ENCODE measurements at regions not wholly inside any gene's neighbourhood (a gene's known extent, or its start where the extent isn't known, plus 50 kb on each side); places are given as distances from the start of the nearest gene placed in this dataset.

GRCh38 chr6:33936886-33937285, 133.1 kb upstream of the MLN start:
- no peak for DNase-seq (ENCODE audit: low read depth in 2 of 2)
- no peak overlapping the region for H3K4me2 ChIP-seq (ENCODE audit: extremely low read depth, insufficient read depth, low read length)
- no peaks in the 10 kb centered on the region for H3K79me2 ChIP-seq (ENCODE audit: control insufficient read depth, insufficient read depth, low read length)
- H2AFZ ChIP-seq (ENCODE audit: low read length): no peak overlapping the region
- H4K20me1 ChIP-seq (ENCODE audit: control insufficient read depth, extremely low read depth, insufficient read depth, low read length): no peaks in the 10 kb centered on the region
- no peak for TF ChIP-seq EZH2 (IDR thresholded peaks at IDR 0.05; ENCODE audit: low read length, missing control alignments)
- TF ChIP-seq CTCF (conservative IDR thresholded peaks at IDR 0.05 in 1 of 2, IDR thresholded peaks at IDR 0.05 in 1 of 2; ENCODE audit: low read depth in 1 of 2, low read length in 2 of 2): no peak
- no peak overlapping the region for H3K4me3 ChIP-seq (replicated peaks in 1 of 4; ENCODE audit: control extremely low read depth in 1 of 4, insufficient read depth in 1 of 4, low read depth in 3 of 4, low read length in 4 of 4)
- H3K27me3 ChIP-seq (ENCODE audit: control insufficient read depth, insufficient read depth, low read length): peaks cover 28% of the 10 kb centered on the region
- H3K4me1 ChIP-seq (ENCODE audit: control insufficient read depth, extremely low read depth, insufficient read depth, low read length): no peaks in the 10 kb centered on the region
- no peaks in the 10 kb centered on the region for H3K36me3 ChIP-seq (ENCODE audit: control insufficient read depth, insufficient read depth, low read length)
- H3K9ac ChIP-seq (ENCODE audit: insufficient read depth, low read length): no peak overlapping the region
- no peak overlapping the region for H3K27ac ChIP-seq (ENCODE audit: insufficient read depth, low read length)
- no peaks in the 10 kb centered on the region for H3K9me3 ChIP-seq (ENCODE audit: control insufficient read depth, insufficient read depth, low read depth, low read length)

- no peaks in the 10 kb centered on the region for H3K4me1 ChIP-seq (ENCODE audit: control insufficient read depth, extremely low read depth, insufficient read depth, low read length)
- H3K4me3 ChIP-seq (replicated peaks in 1 of 4; ENCODE audit: control extremely low read depth in 1 of 4, insufficient read depth in 1 of 4, low read depth in 3 of 4, low read length in 4 of 4): no peak overlapping the region
- no peak overlapping the region for H2AFZ ChIP-seq (ENCODE audit: low read length)
- no peak for DNase-seq (ENCODE audit: low read depth in 2 of 2)
- TF ChIP-seq EZH2 (IDR thresholded peaks at IDR 0.05; ENCODE audit: low read length, missing control alignments): no peak
- TF ChIP-seq CTCF (conservative IDR thresholded peaks at IDR 0.05 in 1 of 2, IDR thresholded peaks at IDR 0.05 in 1 of 2; ENCODE audit: low read depth in 1 of 2, low read length in 2 of 2): no peak
- no peak overlapping the region for H3K4me2 ChIP-seq (ENCODE audit: extremely low read depth, insufficient read depth, low read length)
- no peaks in the 10 kb centered on the region for H4K20me1 ChIP-seq (ENCODE audit: control insufficient read depth, extremely low read depth, insufficient read depth, low read length)
- no peaks in the 10 kb centered on the region for H3K36me3 ChIP-seq (ENCODE audit: control insufficient read depth, insufficient read depth, low read length)
- no peak overlapping the region for H3K9ac ChIP-seq (ENCODE audit: insufficient read depth, low read length)
- no peak overlapping the region for H3K27ac ChIP-seq (ENCODE audit: insufficient read depth, low read length)
- H3K27me3 ChIP-seq (ENCODE audit: control insufficient read depth, insufficient read depth, low read length): peaks cover 28% of the 10 kb centered on the region
- H3K79me2 ChIP-seq (ENCODE audit: control insufficient read depth, insufficient read depth, low read length): no peaks in the 10 kb centered on the region
- H3K9me3 ChIP-seq (ENCODE audit: control insufficient read depth, insufficient read depth, low read depth, low read length): no peaks in the 10 kb centered on the region
Observed at GRCh38 chr6:33935439-33936080, 131.8 kb upstream of the MLN start.

DNA sequence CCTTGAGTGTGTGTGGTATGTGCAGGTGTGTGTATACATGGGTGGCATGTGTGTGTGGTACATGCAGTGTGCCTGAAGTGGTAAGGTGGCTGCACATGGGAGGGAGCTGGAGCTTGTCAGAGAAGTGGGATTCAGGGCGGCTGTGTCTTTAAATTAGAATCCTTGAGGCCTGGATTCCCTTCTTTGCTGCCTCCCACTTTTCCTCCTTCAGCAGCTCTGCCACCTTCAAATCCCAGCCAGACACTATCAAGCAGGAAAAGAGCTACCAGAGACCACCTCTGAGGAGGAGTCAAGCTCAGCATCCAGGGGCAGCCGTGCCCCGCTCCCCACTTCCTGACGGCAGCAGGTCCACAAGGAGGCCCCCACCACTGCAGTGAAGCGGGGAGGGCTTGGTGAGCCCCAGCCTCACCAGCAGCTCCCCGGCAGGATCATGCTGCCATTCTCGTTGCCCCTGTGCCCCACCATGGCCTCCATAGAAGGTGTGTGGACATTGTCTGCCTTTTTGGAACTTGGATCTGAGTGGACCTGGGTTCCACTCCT, 131.0 kb upstream of the MLN start:
- Histone ChIP-seq H3K27ac (ENCODE audit: insufficient read depth, low read length) (no peak overlapping the region), H3K9ac (ENCODE audit: insufficient read depth, low read length) (no peak overlapping the region), H3K27me3 (ENCODE audit: control insufficient read depth, insufficient read depth, low read length) (peaks cover 28% of the 10 kb centered on the region), H3K4me1 (ENCODE audit: control insufficient read depth, extremely low read depth, insufficient read depth, low read length) (no peaks in the 10 kb centered on the region), H2AFZ (ENCODE audit: low read length) (no peak overlapping the region), H3K79me2 (ENCODE audit: control insufficient read depth, insufficient read depth, low read length) (no peaks in the 10 kb centered on the region), H3K4me3 (replicated peaks in 1 of 4; ENCODE audit: control extremely low read depth in 1 of 4, insufficient read depth in 1 of 4, low read depth in 3 of 4, low read length in 4 of 4) (no peak overlapping the region), H3K9me3 (ENCODE audit: control insufficient read depth, insufficient read depth, low read depth, low read length) (no peaks in the 10 kb centered on the region), H4K20me1 (ENCODE audit: control insufficient read depth, extremely low read depth, insufficient read depth, low read length) (no peaks in the 10 kb centered on the region), H3K4me2 (ENCODE audit: extremely low read depth, insufficient read depth, low read length) (no peak overlapping the region), H3K36me3 (ENCODE audit: control insufficient read depth, insufficient read depth, low read length) (no peaks in the 10 kb centered on the region)
- TF ChIP-seq CTCF (conservative IDR thresholded peaks at IDR 0.05 in 1 of 2, IDR thresholded peaks at IDR 0.05 in 1 of 2; ENCODE audit: low read depth in 1 of 2, low read length in 2 of 2) (no peak), EZH2 (IDR thresholded peaks at IDR 0.05; ENCODE audit: low read length, missing control alignments) (no peak)
- DNase-seq (ENCODE audit: low read depth in 2 of 2): no peak

Measured in fibroblast of lung (primary cell).